Astrocyte (in vitro differentiated cells and primary cell): ENCODE measurements at regions not wholly inside any gene's neighbourhood (a gene's known extent, or its start where the extent isn't known, plus 50 kb on each side); places are given as distances from the start of the nearest gene placed in this dataset.

Source experiments
- DNase-seq: peaks from one replicate; pipeline ENCODE4 v3.0.0-alpha.2; 2010; ENCODE audit warnings: low read depth
- FAIRE-seq: peaks from 2 replicates; lab custom pipeline; 2011; peaks lifted over from hg19 to GRCh38; lab: Jason Lieb, UNC
- H2AFZ ChIP-seq: 2 replicates; pipeline ENCODE4 v1.6.0; 2012; ENCODE audit warnings: low read depth, low read length, inconsistent platforms
- H3K27ac ChIP-seq: 2 replicates; pipeline ENCODE4 v1.5.1; 2011; ENCODE audit warnings: low read depth, low read length, inconsistent platforms
- H3K27me3 ChIP-seq: 2 replicates; pipeline ENCODE4 v1.6.0; 2011; ENCODE audit warnings: low read length, inconsistent platforms; ENCODE audit not compliant: insufficient read depth
- H3K36me3 ChIP-seq: 2 replicates; pipeline ENCODE4 v1.5.1; 2011; ENCODE audit warnings: low read length, inconsistent platforms; ENCODE audit not compliant: insufficient read depth
- H3K4me1 ChIP-seq: 2 replicates; pipeline ENCODE4 v1.5.1; 2011; ENCODE audit warnings: low read length, inconsistent platforms; ENCODE audit not compliant: insufficient read depth
- H3K4me2 ChIP-seq: 2 replicates; pipeline ENCODE4 v1.6.0; 2012; ENCODE audit warnings: low read length, inconsistent platforms
- H3K4me3 ChIP-seq: 2 replicates; pipeline ENCODE4 v1.5.1; 2011; ENCODE audit warnings: low read depth, mild to moderate bottlenecking, low read length, inconsistent platforms; ENCODE audit not compliant: insufficient read depth
- H3K79me2 ChIP-seq: 2 replicates; pipeline ENCODE4 v1.6.0; 2012; ENCODE audit warnings: mild to moderate bottlenecking, low read length, inconsistent platforms; ENCODE audit not compliant: insufficient read depth
- H3K9ac ChIP-seq: 2 replicates; pipeline ENCODE4 v1.6.0; 2012; ENCODE audit warnings: mild to moderate bottlenecking, low read length, inconsistent platforms
- H3K9me3 ChIP-seq: 2 replicates; pipeline ENCODE4 v1.5.1; 2012; ENCODE audit warnings: low read depth, mild to moderate bottlenecking, low read length, inconsistent platforms; ENCODE audit not compliant: insufficient read depth
- H4K20me1 ChIP-seq: 2 replicates; pipeline ENCODE4 v1.6.0; 2012; ENCODE audit warnings: low read length, inconsistent platforms; ENCODE audit not compliant: insufficient read depth
- H3K27ac Mint-ChIP-seq: one replicate; pipeline ENCODE4 v1.8.0; 2021; ENCODE audit warnings: mild to moderate bottlenecking, mixed read lengths; ENCODE audit not compliant: unreplicated experiment
- H3K27me3 Mint-ChIP-seq: one replicate; pipeline ENCODE4 v1.8.0; 2021; ENCODE audit warnings: low read depth, mixed read lengths; ENCODE audit not compliant: unreplicated experiment
- H3K36me3 Mint-ChIP-seq: one replicate; pipeline ENCODE4 v1.8.0; 2021; ENCODE audit warnings: low read depth, mixed read lengths; ENCODE audit not compliant: unreplicated experiment
- H3K4me1 Mint-ChIP-seq: one replicate; pipeline ENCODE4 v1.8.0; 2021; ENCODE audit warnings: low read depth, mixed read lengths; ENCODE audit not compliant: unreplicated experiment
- H3K4me3 Mint-ChIP-seq: one replicate; pipeline ENCODE4 v1.8.0; 2021; ENCODE audit warnings: mild to moderate bottlenecking, moderate library complexity, mixed read lengths; ENCODE audit not compliant: unreplicated experiment
- H3K9me3 Mint-ChIP-seq: one replicate; pipeline ENCODE4 v1.8.0; 2021; ENCODE audit warnings: mild to moderate bottlenecking, mixed read lengths; ENCODE audit not compliant: unreplicated experiment
- CTCF ChIP-seq: IDR thresholded peaks from 2 replicates; pipeline ENCODE4 v1.5.1; 2011; ENCODE audit warnings: low read depth, mild to moderate bottlenecking, inconsistent platforms, low read length, moderate library complexity; ENCODE audit not compliant: insufficient read depth
- EZH2 ChIP-seq: IDR thresholded peaks from 2 replicates; pipeline ENCODE4 v1.6.1; 2012; ENCODE audit warnings: mild to moderate bottlenecking, low read length, inconsistent platforms; ENCODE audit not compliant: insufficient read depth

- peak; percentile 63 for FAIRE-seq
- no peak overlapping the region for H3K9ac ChIP-seq
- H4K20me1 ChIP-seq: no peaks in the 10 kb centered on the region
- H3K79me2 ChIP-seq: no peaks in the 10 kb centered on the region
- Mint-ChIP-seq H3K4me1 (peaks cover 19% of the 10 kb centered on the region), H3K9me3 (peaks cover 6% of the 10 kb centered on the region), H3K36me3 (no peaks in the 10 kb centered on the region), H3K4me3 (no peak overlapping the region), H3K27ac (peak overlapping the region; percentile 47), H3K27me3 (no peaks in the 10 kb centered on the region)
- TF ChIP-seq EZH2 (no peak), CTCF (no peak)
- no peak overlapping the region for H3K4me3 ChIP-seq
- peak overlapping the region; percentile 48 for H3K4me2 ChIP-seq
- no peaks in the 10 kb centered on the region for H3K9me3 ChIP-seq
- H2AFZ ChIP-seq: no peak overlapping the region
- peaks cover 7% of the 10 kb centered on the region for H3K4me1 ChIP-seq
- H3K27me3 ChIP-seq: no peaks in the 10 kb centered on the region
- H3K27ac ChIP-seq: peak overlapping the region; percentile 46
- DNase-seq: peak; percentile 62
- no peaks in the 10 kb centered on the region for H3K36me3 ChIP-seq
Observed at GRCh38 chr3:66722675-66723074, 221.9 kb upstream of the LRIG1 start.

- H3K4me2 ChIP-seq: peak overlapping the region; percentile 48
- peaks cover 7% of the 10 kb centered on the region for H3K4me1 ChIP-seq
- FAIRE-seq (no peak), DNase-seq (peak; percentile 10)
- no peaks in the 10 kb centered on the region for H3K9me3 ChIP-seq
- Mint-ChIP-seq H3K27me3 (peaks cover 4% of the 10 kb centered on the region), H3K4me1 (peaks cover 19% of the 10 kb centered on the region), H3K36me3 (no peaks in the 10 kb centered on the region), H3K4me3 (peak overlapping the region; percentile 8), H3K9me3 (peaks cover 6% of the 10 kb centered on the region), H3K27ac (peak overlapping the region; percentile 64)
- H3K27me3 ChIP-seq: no peaks in the 10 kb centered on the region
- no peak for TF ChIP-seq EZH2
- TF ChIP-seq CTCF: no peak
- no peaks in the 10 kb centered on the region for H3K79me2 ChIP-seq
- no peak overlapping the region for H2AFZ ChIP-seq
- H4K20me1 ChIP-seq: no peaks in the 10 kb centered on the region
- H3K4me3 ChIP-seq: no peak overlapping the region
- H3K36me3 ChIP-seq: no peaks in the 10 kb centered on the region
- no peak overlapping the region for H3K9ac ChIP-seq
- H3K27ac ChIP-seq: peak overlapping the region; percentile 46
Observed at GRCh38 chr3:66723231-66723630, 222.4 kb upstream of the LRIG1 start.

- Mint-ChIP-seq H3K27me3 (peaks cover 14% of the 10 kb centered on the region), H3K4me1 (peaks cover 2% of the 10 kb centered on the region), H3K27ac (no peak overlapping the region), H3K36me3 (no peaks in the 10 kb centered on the region), H3K4me3 (no peak overlapping the region), H3K9me3 (no peaks in the 10 kb centered on the region)
- Histone ChIP-seq H3K9me3 (no peaks in the 10 kb centered on the region), H3K4me3 (no peak overlapping the region), H3K27ac (no peak overlapping the region), H3K4me2 (no peak overlapping the region), H4K20me1 (no peaks in the 10 kb centered on the region), H3K9ac (no peak overlapping the region), H3K36me3 (no peaks in the 10 kb centered on the region), H2AFZ (no peak overlapping the region), H3K27me3 (no peaks in the 10 kb centered on the region), H3K79me2 (no peaks in the 10 kb centered on the region), H3K4me1 (no peaks in the 10 kb centered on the region)
- no peak for FAIRE-seq
- DNase-seq: no peak
- TF ChIP-seq CTCF: no peak
- TF ChIP-seq EZH2: no peak
Observed at GRCh38 chr3:66729687-66730393, 229.0 kb upstream of the LRIG1 start.
